GM23338 (cell line): ENCODE measurements at regions not wholly inside any gene's neighbourhood (a gene's known extent, or its start where the extent isn't known, plus 50 kb on each side); places are given as distances from the start of the nearest gene placed in this dataset.

Source experiments
- ATAC-seq: fragments of 200-7000 bp; cut with Tn5 transposase; 3 replicates; pipeline ENCODE4 v1.9.1; 2020
- DNase-seq: peaks from one replicate; pipeline ENCODE4 v3.0.0-alpha.2; 2015; ENCODE audit warnings: low spot score
- H2AFZ ChIP-seq: fragments of 200-600 bp; sonication (generic); 2 replicates; pipeline ENCODE4 v1.8.0; 2016; ENCODE audit warnings: antibody characterized with exemption, mild to moderate bottlenecking, moderate library complexity
- H3F3A ChIP-seq: fragments of 200-600 bp; sonication (generic); replicated peaks from 2 replicates; pipeline ENCODE4 v1.8.0; 2017; ENCODE audit warnings: antibody characterized with exemption, mixed run types, low read depth
- H3K27ac ChIP-seq: fragments of 200-600 bp; sonication (generic); 2 replicates; pipeline ENCODE4 v1.6.1; 2016; ENCODE audit warnings: low read depth
- H3K27me3 ChIP-seq: fragments of 200-600 bp; sonication (generic); 2 replicates; pipeline ENCODE4 v1.8.0; 2016; ENCODE audit warnings: mild to moderate bottlenecking, mixed run types, moderate library complexity; ENCODE audit not compliant: insufficient read depth
- H3K36me3 ChIP-seq: fragments of 200-600 bp; sonication (generic); 2 replicates; pipeline ENCODE4 v1.8.0; 2016; ENCODE audit warnings: mild to moderate bottlenecking; ENCODE audit not compliant: insufficient read depth
- H3K4me1 ChIP-seq: fragments of 200-600 bp; sonication (generic); 2 replicates; pipeline ENCODE4 v1.8.0; 2016; ENCODE audit warnings: mild to moderate bottlenecking, moderate library complexity; ENCODE audit not compliant: insufficient read depth
- H3K4me2 ChIP-seq: fragments of 200-600 bp; sonication (generic); 2 replicates; pipeline ENCODE4 v1.7.1; 2017; ENCODE audit warnings: mixed run types
- H3K4me3 ChIP-seq: fragments of 200-600 bp; sonication (generic); 2 replicates; pipeline ENCODE4 v1.6.1; 2016; ENCODE audit warnings: mixed run types
- H3K79me2 ChIP-seq: fragments of 200-600 bp; sonication (generic); replicated peaks from 2 replicates; pipeline ENCODE4 v1.8.0; 2017; ENCODE audit warnings: mild to moderate bottlenecking; ENCODE audit not compliant: insufficient read depth
- H3K9me2 ChIP-seq: fragments of 200-600 bp; sonication (generic); 2 replicates; pipeline ENCODE4 v1.8.0; 2017; ENCODE audit not compliant: insufficient read depth
- H4K20me1 ChIP-seq: fragments of 200-600 bp; sonication (generic); replicated peaks from 2 replicates; pipeline ENCODE4 v1.8.0; 2017; ENCODE audit warnings: mild to moderate bottlenecking; ENCODE audit not compliant: insufficient read depth
- H3K27ac Mint-ChIP-seq: 2 replicates; pipeline ENCODE4 v1.8.0; 2020; ENCODE audit warnings: inconsistent platforms, mild to moderate bottlenecking, moderate library complexity, mixed read lengths
- H3K27me3 Mint-ChIP-seq: 3 replicates; pipeline ENCODE4 v1.8.0; 2022; ENCODE audit warnings: low read depth, mild to moderate bottlenecking, moderate library complexity, mixed read lengths, inconsistent platforms; ENCODE audit not compliant: insufficient read depth, poor library complexity
- H3K36me3 Mint-ChIP-seq: 3 replicates; pipeline ENCODE4 v1.8.0; 2021; ENCODE audit warnings: low read depth, mild to moderate bottlenecking, inconsistent platforms, moderate library complexity, mixed read lengths
- H3K4me1 Mint-ChIP-seq: 3 replicates; pipeline ENCODE4 v1.8.0; 2020; ENCODE audit warnings: mild to moderate bottlenecking, inconsistent platforms, mixed read lengths
- H3K4me3 Mint-ChIP-seq: 3 replicates; pipeline ENCODE4 v1.8.0; 2021; ENCODE audit warnings: moderate library complexity, mild to moderate bottlenecking, inconsistent platforms, mixed read lengths
- H3K9me3 Mint-ChIP-seq: 3 replicates; pipeline ENCODE4 v1.8.0; 2020; ENCODE audit warnings: moderate library complexity, mild to moderate bottlenecking, inconsistent platforms, mixed read lengths
- CTCF ChIP-seq, 2 experiments: fragments of 200-600 bp in 1 of 2; sonication (generic) in 1 of 2; conservative IDR thresholded peaks; 2 replicates each; pipeline versions ENCODE4 v1.5.1 to v1.6.1; 2016 to 2017; ENCODE audit warnings: antibody characterized with exemption in 2 of 2, low read depth in 2 of 2, mild to moderate bottlenecking in 2 of 2, moderate library complexity in 1 of 2
- ETS1 ChIP-seq: IDR thresholded peaks from 2 replicates; pipeline ENCODE4 v1.6.1; 2016; ENCODE audit warnings: antibody characterized with exemption
- EZH2 ChIP-seq: fragments of 200-600 bp; sonication (generic); IDR thresholded peaks from one replicate; pipeline ENCODE4 v1.8.0; 2017; ENCODE audit warnings: antibody characterized with exemption, mild to moderate bottlenecking, low read depth; ENCODE audit not compliant: unreplicated experiment
- EZH2phosphoT487 ChIP-seq: fragments of 200-600 bp; sonication (generic); IDR thresholded peaks from one replicate; pipeline ENCODE4 v1.8.1; 2018; ENCODE audit warnings: antibody characterized with exemption; ENCODE audit not compliant: unreplicated experiment
- JUNB ChIP-seq: IDR thresholded peaks from one replicate; pipeline ENCODE4 v1.6.1; 2016; ENCODE audit warnings: antibody characterized with exemption; ENCODE audit not compliant: unreplicated experiment
- NANOG ChIP-seq: IDR thresholded peaks from 2 replicates; pipeline ENCODE4 v1.6.1; 2016; ENCODE audit warnings: antibody characterized with exemption, borderline replicate concordance
- POLR2AphosphoS5 ChIP-seq: IDR thresholded peaks from 2 replicates; pipeline ENCODE4 v1.6.1; 2016; ENCODE audit warnings: antibody characterized with exemption, low read depth
- STAT1 ChIP-seq: IDR thresholded peaks from one replicate; pipeline ENCODE4 v1.6.1; 2016; ENCODE audit warnings: antibody characterized with exemption; ENCODE audit not compliant: unreplicated experiment
- ZNF331 ChIP-seq: fragments of 250-450 bp; sonication (Bioruptor Pico); IDR thresholded peaks from 2 replicates; pipeline ENCODE4 v1.5.0; 2020; ENCODE audit warnings: low read depth, mild to moderate bottlenecking, moderate library complexity
- ZNF462 ChIP-seq: fragments of 250-450 bp; sonication (Bioruptor Pico); IDR thresholded peaks from 2 replicates; pipeline ENCODE4 v1.5.0; 2020; ENCODE audit warnings: mild to moderate bottlenecking, moderate library complexity

GRCh38 chr4:126894963-126895362 is 737.8 kb upstream of the INTU start (continued):
- TF ChIP-seq ZNF462 (CRISPR knock-in tag) (no peak), STAT1 (no peak), POLR2AphosphoS5 (no peak), JUNB (no peak), NANOG (no peak), ZNF331 (no peak), EZH2phosphoT487 (no peak)

- Histone ChIP-seq H3K27ac (no peak overlapping the region), H3K9me2 (0 out of 2 replicates have a peak, but pooled peaks cover 7% of the 10 kb centered on the region), H4K20me1 (no peaks in the 10 kb centered on the region), H2AFZ (no peak overlapping the region), H3K4me2 (no peak overlapping the region), H3K36me3 (0 out of 2 replicates have a peak, but pooled peaks cover 13% of the 10 kb centered on the region), H3F3A (no peaks in the 10 kb centered on the region), H3K4me3 (no peak overlapping the region), H3K79me2 (no peaks in the 10 kb centered on the region), H3K27me3 (no peaks in the 10 kb centered on the region), H3K4me1 (no peaks in the 10 kb centered on the region)
- Mint-ChIP-seq H3K9me3 (peaks cover 35% of the 10 kb centered on the region), H3K36me3 (peaks cover 40% of the 10 kb centered on the region), H3K4me3 (no peak overlapping the region), H3K27me3 (no peaks in the 10 kb centered on the region), H3K27ac (no peak overlapping the region), H3K4me1 (no peaks in the 10 kb centered on the region)
- DNase-seq (no peak), ATAC-seq (no peak)
- TF ChIP-seq EZH2 (no peak), CTCF (conservative IDR thresholded peaks at IDR 0.05; ENCODE audit: low read depth in 2 of 2) (no peak), POLR2AphosphoS5 (no peak), ZNF331 (no peak), ETS1 (no peak)
These were observed 736.7 kb upstream of the INTU start for GRCh38 chr4:126895988-126896570.
